ENCODE measurements at regions not wholly inside any gene's neighbourhood (a gene's known extent, or its start where the extent isn't known, plus 50 kb on each side); places are given as distances from the start of the nearest gene placed in this dataset.
"Not testable (repeated sequence)": the region's sequence is repeated elsewhere in the genome, so short reads cannot be mapped to it uniquely, and the experiment has no call there.

DNA sequence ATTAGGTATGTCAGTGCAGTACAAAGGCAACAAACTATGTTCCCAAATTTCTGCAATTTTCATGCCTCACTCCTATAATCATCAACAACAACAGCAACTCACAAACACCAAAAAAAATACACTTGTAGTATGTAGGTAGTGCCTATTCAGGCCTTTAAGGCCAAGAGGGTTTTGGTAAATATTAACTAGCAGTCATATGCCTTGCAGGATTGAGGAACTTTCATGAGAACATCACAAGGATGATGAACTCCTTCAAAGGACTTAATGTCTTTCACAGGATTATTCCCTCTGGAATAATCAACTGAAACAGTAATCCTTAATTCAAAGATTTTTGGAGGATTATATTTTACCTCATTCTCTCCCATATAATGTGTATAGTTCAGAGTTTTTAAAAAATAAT is 293.8 kb downstream of the NOVA1 start:
- DNase-seq (ENCODE audit: low read depth) = no peak

DNA sequence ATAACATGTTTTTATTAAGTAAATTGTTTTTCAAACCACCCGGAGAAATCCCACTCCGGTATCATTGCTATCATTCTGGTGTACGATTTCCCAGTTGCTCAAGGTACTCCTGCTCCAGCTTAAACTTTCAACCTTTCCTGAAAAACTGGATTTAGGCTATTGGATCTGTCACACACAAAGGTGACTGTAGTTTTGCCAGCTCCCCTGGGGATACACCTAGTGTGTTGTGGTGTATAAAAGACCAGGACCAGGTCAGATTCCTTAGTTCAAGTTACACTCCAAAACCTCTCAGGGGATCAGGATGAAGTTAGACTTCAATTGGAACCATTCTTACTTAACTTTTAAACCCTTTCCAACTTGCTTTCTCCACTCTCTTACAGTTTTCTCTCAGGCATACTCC is 303.9 kb downstream of the NOVA1 start:
- no peak for DNase-seq (ENCODE audit: low read depth)

- peak; percentile 5 for DNase-seq (ENCODE audit: low read depth)
Measured at GRCh38 chr14:26289891-26290486, 307.8 kb downstream of the NOVA1 start.

- DNase-seq (ENCODE audit: low read depth) = no peak
Measured at GRCh38 chr14:26286913-26287205, 311.0 kb downstream of the NOVA1 start.

DNA sequence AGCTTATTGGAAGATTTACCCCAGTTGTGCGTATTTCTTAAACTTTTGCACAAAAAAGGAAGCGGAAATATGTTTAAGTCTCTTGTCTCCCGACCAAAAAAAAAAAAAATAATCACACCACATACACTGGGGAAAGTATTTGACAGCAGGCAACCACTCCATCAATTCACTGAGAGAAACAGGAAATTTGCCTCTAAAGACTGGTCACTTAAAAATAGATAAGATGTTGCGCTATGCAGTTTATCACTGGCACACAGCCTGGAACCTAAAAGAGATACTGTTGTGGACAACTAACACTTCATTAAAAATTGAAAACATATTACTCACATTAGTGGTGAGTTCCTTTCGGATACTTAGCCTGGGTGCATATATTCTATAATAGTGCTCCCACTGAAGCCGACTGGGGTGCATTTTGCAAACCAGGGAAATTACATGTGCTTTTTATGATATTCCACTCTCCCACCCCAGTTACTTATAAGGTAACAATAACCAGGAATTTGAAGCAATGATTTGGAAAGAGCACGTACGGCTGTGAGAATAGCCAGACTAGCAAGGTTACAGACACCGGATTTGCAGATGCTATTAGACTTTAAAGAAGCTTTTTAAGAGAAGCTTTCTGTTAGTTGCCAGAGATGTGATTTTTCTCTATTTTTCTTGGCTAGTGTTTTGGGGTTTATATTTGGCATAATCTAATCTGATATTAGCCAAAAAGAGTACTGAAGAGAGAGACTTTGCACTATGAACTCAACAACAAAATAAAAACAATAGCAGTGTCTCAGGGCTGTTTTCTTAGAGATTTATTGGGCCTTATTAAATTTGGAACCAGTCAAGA is 311.5 kb downstream of the NOVA1 start:
- DNase-seq (ENCODE audit: low read depth) = no peak

- DNase-seq (ENCODE audit: low read depth) = no peak
Measured at GRCh38 chr14:26282578-26282977, 315.3 kb downstream of the NOVA1 start.

DNA sequence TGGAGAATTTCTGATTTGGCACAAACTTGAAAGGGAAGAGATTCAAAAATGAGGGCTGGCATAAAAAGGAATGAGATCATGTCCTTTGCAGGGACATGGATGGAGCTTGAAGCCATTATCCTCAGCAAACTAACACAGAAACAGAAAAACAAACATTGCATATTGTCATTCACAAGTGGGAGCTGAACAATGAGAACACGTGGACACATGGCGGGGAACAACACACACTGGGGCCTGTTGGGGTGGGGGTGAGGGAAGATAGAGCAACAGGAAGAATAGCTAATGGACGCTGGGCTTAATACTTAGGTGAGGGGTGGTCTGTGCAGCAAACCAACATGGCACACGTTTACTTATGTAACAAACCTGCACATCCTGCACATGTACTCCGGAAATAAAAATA is 315.8 kb downstream of the NOVA1 start:
- DNase-seq (ENCODE audit: low read depth) = not testable (repeated sequence)

GRCh38 chr14:26281280-26281998 is 316.4 kb downstream of the NOVA1 start:
- DNase-seq (ENCODE audit: low read depth) = peak; percentile 13

DNA sequence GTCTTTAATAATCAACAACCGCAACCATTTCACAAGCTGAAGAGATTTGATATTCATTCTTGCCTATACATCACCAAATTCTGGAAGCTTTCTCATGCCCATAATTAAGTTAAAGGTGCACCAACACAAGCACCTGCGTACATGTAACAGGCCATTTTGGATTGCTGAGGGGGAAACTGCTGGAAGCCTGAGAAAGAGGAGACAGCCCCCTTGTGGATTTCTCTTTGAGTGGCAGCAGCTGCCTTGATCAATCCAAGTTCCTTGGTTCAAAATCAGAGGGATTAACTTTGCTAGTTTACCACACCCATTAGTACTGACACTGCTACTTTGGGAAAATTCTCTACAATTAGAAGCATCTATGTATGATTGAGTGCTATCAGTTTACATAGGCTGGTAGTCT is 321.1 kb downstream of the NOVA1 start:
- DNase-seq (ENCODE audit: low read depth) = no peak

DNA sequence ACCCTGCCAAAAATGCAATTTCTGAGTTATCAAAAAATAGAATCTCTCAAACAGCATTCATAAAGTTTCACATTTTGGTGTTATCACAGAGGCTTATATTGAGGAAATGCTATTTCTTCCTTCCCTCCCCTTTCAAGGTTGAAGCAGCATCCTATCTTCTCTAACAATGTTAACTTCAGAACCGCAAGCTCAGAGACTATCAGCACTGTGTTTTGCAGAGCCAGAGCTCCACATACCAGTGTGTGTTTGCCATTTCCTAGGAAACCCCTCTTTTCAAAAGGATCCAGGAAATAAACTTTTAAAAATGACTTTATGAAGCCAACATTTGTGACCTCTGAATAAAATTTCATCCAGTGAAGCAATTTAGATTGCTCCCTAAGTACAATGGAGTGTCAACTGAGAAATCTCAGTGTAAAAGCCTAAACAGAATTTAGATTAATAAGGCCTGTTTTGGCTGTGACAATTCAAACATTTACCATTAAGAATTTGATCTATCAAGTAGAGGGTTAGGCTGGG is 332.6 kb downstream of the NOVA1 start:
- no peak for DNase-seq (ENCODE audit: low read depth)

- DNase-seq (ENCODE audit: low read depth) = no peak
Measured at GRCh38 chr14:26261368-26262122, 336.3 kb downstream of the NOVA1 start.

DNA sequence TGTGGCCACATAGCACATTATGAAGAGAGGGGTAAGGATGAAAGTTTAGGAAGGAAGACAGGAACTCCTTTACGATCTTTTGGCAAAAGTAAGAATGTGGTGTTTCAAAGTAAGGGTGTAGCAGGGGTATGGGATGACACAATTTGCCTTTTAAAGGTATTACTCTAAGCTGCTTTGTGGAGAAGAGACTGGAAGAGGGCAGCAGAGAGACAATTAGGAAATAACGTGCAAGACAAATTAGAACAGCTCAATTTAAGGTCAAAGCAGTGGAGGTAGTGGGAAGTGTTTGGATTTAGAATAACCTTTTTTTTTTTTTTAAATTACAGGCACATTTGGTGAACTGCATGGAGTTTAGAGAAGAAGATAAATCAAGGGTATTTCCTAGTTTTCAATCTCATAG is 342.6 kb downstream of the NOVA1 start:
- DNase-seq (ENCODE audit: low read depth) = no peak

DNA sequence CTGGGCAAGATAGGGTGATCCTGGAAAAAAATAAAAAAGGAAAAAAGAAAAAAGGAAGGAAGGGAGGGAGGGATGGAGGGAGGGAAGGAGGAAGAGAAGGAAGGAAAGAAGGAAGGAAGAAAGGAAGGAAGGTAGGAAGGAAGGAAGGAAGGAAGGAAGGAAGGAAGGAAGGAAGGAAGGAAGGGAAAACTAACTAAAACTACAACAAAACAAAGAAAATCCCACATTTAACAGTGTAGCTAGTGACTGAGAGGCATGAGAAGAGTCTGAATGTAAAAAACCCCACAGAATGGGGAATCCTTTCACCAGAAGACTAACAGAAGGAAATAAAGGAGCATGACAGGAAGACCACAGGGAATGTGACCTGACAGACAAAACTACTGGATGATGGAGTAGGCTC is 345.7 kb downstream of the NOVA1 start:
- no peak for DNase-seq (ENCODE audit: low read depth)

DNA sequence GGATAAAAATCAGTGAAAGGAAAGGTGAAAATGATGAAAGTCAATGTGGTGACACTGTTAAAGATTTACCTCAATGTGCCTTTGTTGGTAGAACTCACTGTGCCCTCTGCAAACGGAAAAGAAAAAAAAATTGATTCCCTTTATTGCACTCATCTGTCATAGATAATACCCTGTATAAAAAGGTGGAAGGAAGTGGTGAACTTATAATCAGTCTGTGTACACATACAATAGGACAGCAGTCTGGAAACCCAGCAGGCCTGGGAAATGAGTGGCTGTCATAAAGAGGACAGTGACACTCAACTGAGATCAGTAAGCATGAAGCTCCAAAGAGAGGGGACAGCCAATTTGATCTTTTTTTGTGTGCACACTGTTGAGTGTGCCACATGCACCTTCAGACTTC is 364.7 kb downstream of the NOVA1 start:
- DNase-seq (ENCODE audit: low read depth) = no peak

DNA sequence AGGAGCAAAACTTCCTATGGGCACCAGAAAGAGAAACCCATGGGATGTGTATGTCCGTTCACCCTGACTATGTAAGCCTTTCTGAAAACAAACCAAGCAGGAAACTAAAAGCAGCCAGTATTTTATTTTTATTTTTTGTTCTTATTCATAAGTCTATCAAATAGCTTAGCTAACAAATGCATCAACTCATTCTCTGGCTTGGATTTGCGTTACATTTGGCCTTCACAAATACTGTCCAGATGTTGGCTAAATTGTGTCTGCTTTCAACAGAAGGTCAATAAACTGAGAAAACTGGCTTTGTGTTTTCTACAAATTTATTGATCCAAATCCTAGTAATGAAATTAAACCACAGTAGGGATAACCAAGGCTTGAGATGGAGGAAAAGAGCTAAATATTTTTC is 379.0 kb downstream of the NOVA1 start:
- no peak for DNase-seq (ENCODE audit: low read depth)

DNA sequence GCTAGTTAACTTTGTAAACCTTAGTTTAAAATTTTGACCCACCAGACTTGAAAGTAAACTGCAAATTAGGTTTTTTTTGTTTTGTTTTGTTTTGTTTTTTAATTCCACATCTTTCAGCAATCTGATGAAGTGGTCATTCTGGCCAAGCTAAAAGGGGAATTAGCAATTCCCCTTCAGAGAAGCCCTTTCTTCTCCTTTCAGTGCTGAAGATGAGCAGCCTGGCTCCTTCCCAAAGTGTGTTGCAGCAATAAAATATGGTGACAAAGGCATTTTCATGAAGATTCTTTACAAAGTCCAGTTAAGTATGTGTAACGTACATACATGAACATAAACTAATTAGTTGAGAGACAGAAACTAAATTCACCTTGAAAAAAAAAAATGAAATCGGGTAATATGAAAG is 380.1 kb downstream of the NOVA1 start:
- DNase-seq (ENCODE audit: low read depth) = no peak

- no peak for DNase-seq (ENCODE audit: low read depth)
Measured at GRCh38 chr14:26216786-26217185, 381.0 kb downstream of the NOVA1 start.

- DNase-seq (ENCODE audit: low read depth) = no peak
Measured at GRCh38 chr14:26213846-26214575, 383.8 kb downstream of the NOVA1 start.

GRCh38 chr14:26209699-26210098 is 388.1 kb downstream of the NOVA1 start:
- no peak for DNase-seq (ENCODE audit: low read depth)

DNA sequence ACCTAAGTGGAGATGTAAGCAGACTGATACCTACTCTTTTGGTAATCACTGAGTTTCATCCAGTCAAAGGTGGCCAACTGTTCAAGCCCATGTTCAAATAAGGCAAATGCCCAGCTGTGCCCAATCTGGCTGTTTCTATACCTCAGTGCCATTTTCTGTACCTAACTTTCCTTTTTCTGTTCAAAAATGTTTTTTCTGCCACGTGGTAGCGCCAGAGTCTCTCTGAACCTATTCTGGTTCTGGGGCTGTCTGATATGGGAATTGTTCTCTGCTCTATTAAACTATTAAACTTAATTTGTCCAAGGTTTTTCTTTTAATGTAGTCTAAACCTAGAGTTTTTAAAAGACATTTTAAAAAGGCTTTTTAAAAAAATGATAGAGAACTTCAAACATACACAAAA is 391.2 kb downstream of the NOVA1 start:
- DNase-seq (ENCODE audit: low read depth) = no peak

GRCh38 chr14:26204728-26205479 is 392.9 kb downstream of the NOVA1 start:
- no peak for DNase-seq (ENCODE audit: low read depth)

Measured in stromal cell of bone marrow (primary cell).